ENCODE measurements at regions not wholly inside any gene's neighbourhood (a gene's known extent, or its start where the extent isn't known, plus 50 kb on each side); places are given as distances from the start of the nearest gene placed in this dataset.

DNA sequence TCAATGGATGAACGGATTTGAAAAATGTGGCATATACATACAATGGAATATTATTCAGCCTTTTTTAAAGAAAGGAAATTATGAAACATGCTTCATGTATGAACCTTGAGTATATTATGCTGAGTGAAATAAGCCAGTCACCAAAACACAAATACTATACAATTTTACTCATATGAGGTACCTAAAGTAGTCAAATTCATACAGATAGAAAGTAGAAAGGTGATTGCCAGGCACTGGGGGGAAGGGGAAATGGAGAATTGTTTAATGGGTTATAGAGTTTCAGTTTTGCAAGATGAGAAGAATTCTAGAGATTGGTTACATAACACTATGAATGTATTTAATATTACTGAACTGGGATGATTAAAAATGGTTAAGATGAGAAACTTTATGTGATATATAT is 171.4 kb downstream of the TMTC3 start:
- no peak for DNase-seq
- TF ChIP-seq, protein P1, sequence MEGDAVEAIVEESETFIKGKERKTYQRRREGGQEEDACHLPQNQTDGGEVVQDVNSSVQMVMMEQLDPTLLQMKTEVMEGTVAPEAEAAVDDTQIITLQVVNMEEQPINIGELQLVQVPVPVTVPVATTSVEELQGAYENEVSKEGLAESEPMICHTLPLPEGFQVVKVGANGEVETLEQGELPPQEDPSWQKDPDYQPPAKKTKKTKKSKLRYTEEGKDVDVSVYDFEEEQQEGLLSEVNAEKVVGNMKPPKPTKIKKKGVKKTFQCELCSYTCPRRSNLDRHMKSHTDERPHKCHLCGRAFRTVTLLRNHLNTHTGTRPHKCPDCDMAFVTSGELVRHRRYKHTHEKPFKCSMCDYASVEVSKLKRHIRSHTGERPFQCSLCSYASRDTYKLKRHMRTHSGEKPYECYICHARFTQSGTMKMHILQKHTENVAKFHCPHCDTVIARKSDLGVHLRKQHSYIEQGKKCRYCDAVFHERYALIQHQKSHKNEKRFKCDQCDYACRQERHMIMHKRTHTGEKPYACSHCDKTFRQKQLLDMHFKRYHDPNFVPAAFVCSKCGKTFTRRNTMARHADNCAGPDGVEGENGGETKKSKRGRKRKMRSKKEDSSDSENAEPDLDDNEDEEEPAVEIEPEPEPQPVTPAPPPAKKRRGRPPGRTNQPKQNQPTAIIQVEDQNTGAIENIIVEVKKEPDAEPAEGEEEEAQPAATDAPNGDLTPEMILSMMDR (IDR thresholded peaks at IDR 0.05; ENCODE audit: borderline replicate concordance, extremely low read depth, low read length, poor library complexity, severe bottlenecking) = no peak
- TF ChIP-seq EZH2 (IDR thresholded peaks at IDR 0.05; ENCODE audit: borderline replicate concordance, low read depth, low read length, severe bottlenecking) = no peak
- Histone ChIP-seq H3K4me2 (ENCODE audit: insufficient read depth, low read length) (no peak overlapping the region), H4K20me1 (ENCODE audit: insufficient read depth, low read length) (no peaks in the 10 kb centered on the region), H2AFZ (ENCODE audit: low read depth, low read length) (no peak overlapping the region), H3K27me3 (ENCODE audit: insufficient read depth, low read length, poor library complexity) (no peaks in the 10 kb centered on the region), H3K9ac (ENCODE audit: low read depth, low read length) (no peak overlapping the region), H3K36me3 (ENCODE audit: insufficient read depth, low read length) (no peaks in the 10 kb centered on the region), H3K4me1 (ENCODE audit: insufficient read depth, low read length) (no peaks in the 10 kb centered on the region), H3K79me2 (ENCODE audit: insufficient read depth, low read length) (no peaks in the 10 kb centered on the region), H3K9me3 (ENCODE audit: insufficient read depth, low read length, severe bottlenecking) (no peaks in the 10 kb centered on the region), H3K4me3 (ENCODE audit: low read depth in 1 of 2, low read length in 2 of 2) (no peak overlapping the region), H3K27ac (ENCODE audit: low read length) (no peak overlapping the region)
- ATAC-seq (ENCODE audit: insufficient read depth, low read depth) = no peak

DNA sequence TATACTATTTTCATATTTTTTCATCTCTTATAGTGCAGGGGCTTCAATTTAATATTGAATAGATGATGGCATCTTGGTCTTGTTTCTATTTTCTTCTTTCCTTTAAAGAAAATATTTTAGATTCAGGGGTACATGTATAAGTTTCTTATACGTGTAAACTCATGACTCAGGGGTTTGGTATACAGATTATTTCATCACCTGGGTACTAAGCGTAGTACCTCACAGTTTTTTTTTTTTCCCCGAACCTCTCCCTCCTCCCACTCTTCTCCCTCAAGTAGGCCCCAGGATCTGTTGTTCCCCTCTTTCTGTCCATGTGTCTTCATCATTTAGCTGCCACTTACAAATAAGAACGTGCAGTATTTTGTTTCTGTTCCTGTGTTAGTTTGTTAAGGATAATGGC is 172.6 kb downstream of the TMTC3 start:
- no peak overlapping the region for H2AFZ ChIP-seq (ENCODE audit: low read depth, low read length)
- H3K27ac ChIP-seq (ENCODE audit: low read length) = no peak overlapping the region
- no peak overlapping the region for H3K4me3 ChIP-seq (ENCODE audit: low read depth in 1 of 2, low read length in 2 of 2)
- no peaks in the 10 kb centered on the region for H3K79me2 ChIP-seq (ENCODE audit: insufficient read depth, low read length)
- no peak for DNase-seq
- H3K27me3 ChIP-seq (ENCODE audit: insufficient read depth, low read length, poor library complexity) = no peaks in the 10 kb centered on the region
- no peaks in the 10 kb centered on the region for H4K20me1 ChIP-seq (ENCODE audit: insufficient read depth, low read length)
- H3K9me3 ChIP-seq (ENCODE audit: insufficient read depth, low read length, severe bottlenecking) = no peaks in the 10 kb centered on the region
- ATAC-seq (ENCODE audit: insufficient read depth, low read depth) = no peak
- H3K4me1 ChIP-seq (ENCODE audit: insufficient read depth, low read length) = no peaks in the 10 kb centered on the region
- no peak overlapping the region for H3K4me2 ChIP-seq (ENCODE audit: insufficient read depth, low read length)
- no peak overlapping the region for H3K9ac ChIP-seq (ENCODE audit: low read depth, low read length)
- TF ChIP-seq, protein P1 (IDR thresholded peaks at IDR 0.05; ENCODE audit: borderline replicate concordance, extremely low read depth, low read length, poor library complexity, severe bottlenecking) = no peak
- TF ChIP-seq EZH2 (IDR thresholded peaks at IDR 0.05; ENCODE audit: borderline replicate concordance, low read depth, low read length, severe bottlenecking) = no peak
- H3K36me3 ChIP-seq (ENCODE audit: insufficient read depth, low read length) = no peaks in the 10 kb centered on the region

DNA sequence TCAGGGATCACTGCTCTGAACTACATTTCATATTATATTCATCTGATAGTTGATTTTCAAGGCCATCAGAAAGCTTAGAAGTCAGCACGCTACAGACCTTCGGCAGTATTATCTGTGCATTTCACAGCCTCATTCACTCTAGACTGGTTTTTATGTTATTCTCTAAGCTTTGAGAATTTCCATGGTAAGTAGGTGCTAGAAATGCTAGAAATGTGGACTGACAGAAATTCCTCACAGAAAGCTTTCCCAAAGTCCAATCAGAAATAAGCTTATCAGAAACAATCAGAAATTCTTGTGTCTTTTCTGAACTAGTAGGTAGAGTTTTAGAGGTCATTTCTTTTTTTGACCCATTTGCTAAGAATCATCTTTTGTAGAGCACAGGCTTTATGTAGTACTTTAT is 176.6 kb downstream of the TMTC3 start:
- TF ChIP-seq, protein P1 (IDR thresholded peaks at IDR 0.05; ENCODE audit: borderline replicate concordance, extremely low read depth, low read length, poor library complexity, severe bottlenecking) = no peak
- no peak for TF ChIP-seq EZH2 (IDR thresholded peaks at IDR 0.05; ENCODE audit: borderline replicate concordance, low read depth, low read length, severe bottlenecking)
- DNase-seq (no peak), ATAC-seq (ENCODE audit: insufficient read depth, low read depth) (no peak)
- H4K20me1 ChIP-seq (ENCODE audit: insufficient read depth, low read length) = no peaks in the 10 kb centered on the region
- H2AFZ ChIP-seq (ENCODE audit: low read depth, low read length) = no peak overlapping the region
- H3K36me3 ChIP-seq (ENCODE audit: insufficient read depth, low read length) = no peaks in the 10 kb centered on the region
- no peaks in the 10 kb centered on the region for H3K27me3 ChIP-seq (ENCODE audit: insufficient read depth, low read length, poor library complexity)
- H3K9ac ChIP-seq (ENCODE audit: low read depth, low read length) = no peak overlapping the region
- no peaks in the 10 kb centered on the region for H3K9me3 ChIP-seq (ENCODE audit: insufficient read depth, low read length, severe bottlenecking)
- H3K79me2 ChIP-seq (ENCODE audit: insufficient read depth, low read length) = no peaks in the 10 kb centered on the region
- no peak overlapping the region for H3K4me3 ChIP-seq (ENCODE audit: low read depth in 1 of 2, low read length in 2 of 2)
- H3K4me2 ChIP-seq (ENCODE audit: insufficient read depth, low read length) = no peak overlapping the region
- H3K27ac ChIP-seq (ENCODE audit: low read length) = no peak overlapping the region
- H3K4me1 ChIP-seq (ENCODE audit: insufficient read depth, low read length) = no peaks in the 10 kb centered on the region

Data from DND-41 (cell line).